ENCODE measurements at regions not wholly inside any gene's neighbourhood (a gene's known extent, or its start where the extent isn't known, plus 50 kb on each side); places are given as distances from the start of the nearest gene placed in this dataset.

- TF ChIP-seq, protein P1, sequence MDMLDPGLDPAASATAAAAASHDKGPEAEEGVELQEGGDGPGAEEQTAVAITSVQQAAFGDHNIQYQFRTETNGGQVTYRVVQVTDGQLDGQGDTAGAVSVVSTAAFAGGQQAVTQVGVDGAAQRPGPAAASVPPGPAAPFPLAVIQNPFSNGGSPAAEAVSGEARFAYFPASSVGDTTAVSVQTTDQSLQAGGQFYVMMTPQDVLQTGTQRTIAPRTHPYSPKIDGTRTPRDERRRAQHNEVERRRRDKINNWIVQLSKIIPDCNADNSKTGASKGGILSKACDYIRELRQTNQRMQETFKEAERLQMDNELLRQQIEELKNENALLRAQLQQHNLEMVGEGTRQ (CRISPR knock-in tag; IDR thresholded peaks at IDR 0.05) = no peak
- TF ChIP-seq CREB1 (CRISPR knock-in tag; IDR thresholded peaks at IDR 0.05) (no peak), SP1 (CRISPR knock-in tag; conservative IDR thresholded peaks at IDR 0.05) (no peak), CTCF (IDR thresholded peaks at IDR 0.05) (no peak), CBFB (CRISPR knock-in tag; IDR thresholded peaks at IDR 0.05; ENCODE audit: low read depth) (no peak)
- TF ChIP-seq, protein P2, sequence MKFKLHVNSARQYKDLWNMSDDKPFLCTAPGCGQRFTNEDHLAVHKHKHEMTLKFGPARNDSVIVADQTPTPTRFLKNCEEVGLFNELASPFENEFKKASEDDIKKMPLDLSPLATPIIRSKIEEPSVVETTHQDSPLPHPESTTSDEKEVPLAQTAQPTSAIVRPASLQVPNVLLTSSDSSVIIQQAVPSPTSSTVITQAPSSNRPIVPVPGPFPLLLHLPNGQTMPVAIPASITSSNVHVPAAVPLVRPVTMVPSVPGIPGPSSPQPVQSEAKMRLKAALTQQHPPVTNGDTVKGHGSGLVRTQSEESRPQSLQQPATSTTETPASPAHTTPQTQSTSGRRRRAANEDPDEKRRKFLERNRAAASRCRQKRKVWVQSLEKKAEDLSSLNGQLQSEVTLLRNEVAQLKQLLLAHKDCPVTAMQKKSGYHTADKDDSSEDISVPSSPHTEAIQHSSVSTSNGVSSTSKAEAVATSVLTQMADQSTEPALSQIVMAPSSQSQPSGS (CRISPR knock-in tag; IDR thresholded peaks at IDR 0.05; ENCODE audit: borderline replicate concordance, low read depth) = no peak
Measured at GRCh38 chr1:69058454-69058853, 509.3 kb upstream of the LRRC7 start.

Measured in WTC11 (cell line).